ENCODE measurements at regions not wholly inside any gene's neighbourhood (a gene's known extent, or its start where the extent isn't known, plus 50 kb on each side); places are given as distances from the start of the nearest gene placed in this dataset.
"Not testable (repeated sequence)": the region's sequence is repeated elsewhere in the genome, so short reads cannot be mapped to it uniquely, and the experiment has no call there.

DNA sequence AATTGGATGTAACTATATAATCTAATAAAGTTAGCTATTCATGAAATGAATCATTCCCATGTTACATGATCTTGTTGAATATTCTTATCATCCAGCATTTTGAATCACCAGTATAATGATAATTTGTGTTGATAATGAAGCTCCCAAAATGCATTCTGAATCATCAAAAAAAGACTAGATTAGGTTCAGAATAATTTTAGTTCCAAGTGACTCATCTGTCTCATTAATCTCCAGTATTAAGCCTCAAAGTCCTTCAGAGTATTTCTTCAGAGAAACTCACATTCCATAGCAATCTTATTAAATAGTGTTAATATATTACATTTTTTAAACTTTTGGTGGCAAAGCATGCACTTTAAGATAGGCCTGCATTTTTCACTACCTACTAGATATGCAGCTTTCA, 207.5 kb downstream of the SLITRK5 start:
- no peak for DNase-seq

DNA sequence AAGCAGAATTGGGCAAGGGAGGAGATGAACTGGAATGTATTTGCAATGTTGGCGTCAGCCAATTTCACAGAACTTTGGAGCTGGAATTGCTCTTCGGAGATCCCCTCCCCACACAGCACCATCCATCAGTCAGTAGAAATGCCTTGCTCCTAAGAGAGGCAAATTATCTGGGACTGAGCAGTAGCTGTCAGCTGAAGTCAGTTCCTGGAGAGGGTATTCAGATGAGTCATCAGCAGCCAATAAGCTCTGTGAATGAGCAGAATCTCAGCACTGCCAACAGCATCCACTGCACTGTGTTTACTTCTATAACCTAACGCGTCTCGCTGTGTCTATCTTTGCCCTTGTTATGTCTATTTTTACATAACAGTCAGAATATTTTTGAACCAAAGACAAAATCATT, 213.7 kb downstream of the SLITRK5 start:
- peak; percentile 3 to 43 for DNase-seq

DNA sequence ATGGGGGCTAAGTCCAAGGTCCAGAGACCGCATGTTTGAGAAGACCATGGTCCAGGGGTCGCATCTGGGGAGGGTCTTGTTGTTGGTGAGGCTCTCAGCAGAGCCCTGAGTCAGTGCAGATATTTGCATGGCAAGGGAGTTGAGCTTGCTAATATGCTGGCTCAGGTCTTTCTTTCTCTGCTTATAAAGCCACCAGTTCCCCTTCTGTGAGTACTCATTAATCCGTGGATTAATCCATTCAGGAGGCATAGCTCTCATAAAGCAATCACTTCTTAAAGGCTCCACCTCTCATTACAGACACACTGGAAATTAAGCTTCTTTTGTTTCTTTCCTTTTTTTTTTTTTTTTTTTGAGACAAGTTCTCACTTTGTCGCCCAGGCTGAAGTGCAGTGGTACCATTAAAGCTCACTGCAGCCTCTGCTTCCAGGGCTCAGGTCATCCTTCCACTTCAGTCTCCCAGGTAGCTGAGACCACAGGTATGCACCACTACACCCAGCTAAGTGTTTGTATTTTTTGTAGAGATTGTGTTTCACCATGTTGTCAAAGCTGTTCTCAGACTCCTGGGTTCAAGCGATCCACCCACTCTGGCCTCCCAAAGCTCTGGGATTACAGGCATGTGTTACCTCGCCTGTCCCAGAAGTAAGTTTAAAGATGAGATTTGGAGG, 216.4 kb downstream of the SLITRK5 start:
- no peak for DNase-seq

DNA sequence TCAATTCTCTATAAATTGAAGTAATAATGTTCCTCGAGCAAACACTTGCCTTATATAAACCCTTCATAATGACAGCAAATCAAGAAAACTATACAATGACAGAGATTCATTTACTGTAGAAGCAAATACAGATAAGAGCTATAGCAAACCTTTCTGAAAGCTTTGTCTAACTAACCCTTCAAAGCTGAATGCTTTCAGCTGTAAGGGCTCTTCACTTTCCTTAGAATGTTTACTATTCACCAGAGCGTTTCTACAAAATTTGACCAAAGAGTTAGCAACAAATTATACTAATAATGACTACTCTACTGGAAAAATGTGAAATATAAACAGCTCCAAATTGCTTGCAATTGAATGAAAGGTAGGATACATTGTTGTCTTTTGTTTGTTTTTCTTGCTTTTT, 218.1 kb downstream of the SLITRK5 start:
- no peak for DNase-seq

DNA sequence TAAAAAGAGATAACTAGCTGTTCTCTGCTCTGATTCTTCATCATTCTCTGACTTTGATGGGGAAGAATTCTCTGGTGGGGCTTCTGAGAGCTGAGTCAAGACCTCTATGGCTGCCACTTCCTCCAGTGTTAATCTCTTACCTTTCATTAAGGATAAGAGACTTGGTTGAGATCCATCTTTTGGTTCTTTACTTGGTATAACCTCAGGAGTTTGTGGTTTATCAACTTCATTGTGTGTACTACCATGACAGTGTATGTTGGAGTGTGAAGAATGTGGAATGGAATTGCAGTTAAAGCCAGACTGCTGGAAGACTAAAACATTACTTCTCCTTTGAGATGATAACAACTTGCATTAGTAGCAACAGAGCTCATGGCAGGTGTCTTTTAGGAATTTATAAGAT, 222.0 kb downstream of the SLITRK5 start:
- DNase-seq: no peak

DNA sequence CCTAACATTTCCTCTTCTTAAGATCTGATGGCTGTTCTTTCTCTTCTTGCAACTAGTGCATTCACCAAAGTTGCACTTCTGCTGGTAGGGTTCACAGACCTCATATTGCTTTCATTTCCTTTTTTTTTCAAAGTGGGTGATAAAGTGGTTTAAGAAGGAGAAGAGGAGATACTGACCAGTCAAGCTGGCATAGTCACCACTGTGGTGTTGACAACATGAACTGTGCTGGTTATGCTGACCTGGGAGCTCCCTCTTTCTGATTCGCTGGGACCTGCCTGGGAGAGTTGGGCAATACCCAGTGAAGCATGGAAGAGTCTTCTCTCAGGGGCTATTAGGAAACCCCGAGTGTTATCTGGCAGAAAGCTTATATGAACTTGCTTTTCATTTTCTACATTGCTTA, 222.9 kb downstream of the SLITRK5 start:
- no peak for DNase-seq

DNA sequence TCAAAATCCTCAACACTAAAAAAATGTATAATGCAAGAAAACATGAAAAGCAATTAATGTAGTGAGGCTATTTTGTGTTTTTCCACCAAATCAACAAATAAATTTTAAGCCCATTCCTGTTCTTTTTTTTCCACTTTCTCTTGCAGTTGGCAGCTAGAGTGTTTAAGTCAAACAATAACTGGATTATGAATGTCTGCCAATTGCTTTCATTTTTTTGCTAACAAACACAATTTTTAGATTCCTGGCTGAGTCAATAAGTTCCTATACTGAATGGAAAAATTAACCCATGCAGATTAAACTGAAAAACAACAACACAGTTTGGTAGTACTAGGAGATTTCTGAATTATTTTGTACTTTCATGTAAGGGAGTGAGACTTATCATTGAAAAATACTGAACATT, 232.4 kb downstream of the SLITRK5 start:
- no peak for DNase-seq

DNA sequence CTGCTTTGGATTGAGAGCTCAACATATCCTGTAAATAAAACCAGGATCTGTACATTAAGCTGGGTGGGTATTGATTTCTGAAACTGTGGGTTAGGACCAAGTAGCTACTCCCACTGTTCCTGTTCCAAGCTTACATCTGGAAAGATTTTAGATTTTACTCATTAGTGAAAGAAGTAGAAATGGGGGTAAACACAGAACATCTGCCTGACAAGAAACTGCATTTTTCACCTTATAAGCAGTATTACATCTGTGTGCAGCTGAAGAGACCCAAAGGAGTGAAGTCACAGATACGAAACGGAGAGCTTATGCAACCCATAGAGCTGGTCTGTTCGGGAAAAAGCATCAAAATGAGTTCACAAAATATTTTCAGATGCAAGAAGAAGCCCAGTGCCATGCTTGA, 235.2 kb downstream of the SLITRK5 start:
- no peak for DNase-seq

DNA sequence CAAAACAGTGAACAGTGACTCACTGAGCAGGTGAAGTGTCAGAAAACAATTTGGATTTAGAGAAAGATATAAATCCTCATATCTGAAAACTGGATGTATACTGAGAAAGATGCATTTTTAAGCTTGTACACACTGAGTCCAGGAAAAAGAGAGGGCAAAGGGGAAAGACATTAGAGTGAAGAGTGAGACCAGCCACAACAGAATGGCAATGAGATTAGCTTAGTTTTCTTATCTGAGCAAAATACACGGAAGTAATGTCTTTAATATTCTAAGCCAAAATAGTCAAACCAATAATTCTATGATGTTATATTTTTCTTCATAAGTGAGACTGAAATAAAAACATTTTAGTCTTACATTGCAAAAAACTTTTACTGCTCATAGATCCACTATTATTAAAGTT, 236.0 kb downstream of the SLITRK5 start:
- no peak for DNase-seq

DNA sequence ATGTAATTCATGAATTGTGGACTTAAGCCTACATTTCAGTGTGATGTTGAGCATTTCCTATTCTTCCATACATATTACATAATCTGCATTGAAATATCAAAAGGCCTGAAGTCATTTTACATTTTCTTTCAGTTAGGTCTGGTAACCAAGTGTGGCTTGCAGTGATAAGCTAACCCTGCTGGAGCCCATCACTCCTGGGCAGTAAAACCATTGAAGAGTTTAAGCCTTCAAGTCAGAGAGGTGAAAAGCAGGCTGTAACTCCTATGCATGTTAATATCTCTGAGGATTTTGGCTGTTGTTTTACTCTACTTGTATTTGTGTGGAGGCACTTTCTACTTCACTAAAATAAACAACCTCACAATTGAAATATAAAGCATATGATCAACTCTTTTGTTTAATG, 248.8 kb downstream of the SLITRK5 start:
- DNase-seq: no peak

DNA sequence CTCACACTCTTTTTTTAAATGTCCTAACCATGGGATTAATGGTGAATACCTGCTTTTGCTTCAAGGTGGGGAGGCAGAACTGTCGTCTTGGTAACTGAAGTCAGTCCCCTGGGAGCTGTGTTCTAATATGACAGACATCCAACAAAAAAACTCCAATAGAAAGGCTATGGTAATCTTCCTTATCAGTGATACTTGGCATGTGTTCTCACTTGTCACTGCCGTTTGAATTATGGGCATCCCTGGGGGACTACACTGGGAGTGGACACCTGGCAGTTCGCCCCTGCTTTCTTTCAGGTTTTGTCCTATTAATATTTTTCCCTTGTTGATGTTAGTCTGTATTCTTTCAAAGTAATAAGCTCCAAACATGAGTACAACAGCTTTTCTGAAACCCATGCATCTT, 252.6 kb downstream of the SLITRK5 start:
- DNase-seq: no peak

DNA sequence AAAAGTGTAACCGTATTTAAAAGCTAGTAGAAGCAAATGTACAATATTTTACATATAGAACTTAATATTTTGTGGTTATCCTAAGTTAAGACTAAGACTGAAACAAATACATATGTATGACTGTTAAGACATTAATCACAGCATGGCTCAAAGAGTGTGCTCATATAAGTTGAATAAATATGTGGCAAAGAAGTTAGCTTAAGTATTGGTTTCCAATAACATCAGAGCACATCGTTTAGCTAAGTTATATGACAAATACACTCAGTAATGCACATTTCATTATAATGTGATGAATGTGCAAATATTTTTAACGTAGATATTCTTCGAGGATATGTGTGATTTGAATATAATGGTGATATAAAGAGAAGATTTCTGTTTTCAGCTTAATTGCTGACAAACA, 253.8 kb downstream of the SLITRK5 start:
- no peak for DNase-seq

DNA sequence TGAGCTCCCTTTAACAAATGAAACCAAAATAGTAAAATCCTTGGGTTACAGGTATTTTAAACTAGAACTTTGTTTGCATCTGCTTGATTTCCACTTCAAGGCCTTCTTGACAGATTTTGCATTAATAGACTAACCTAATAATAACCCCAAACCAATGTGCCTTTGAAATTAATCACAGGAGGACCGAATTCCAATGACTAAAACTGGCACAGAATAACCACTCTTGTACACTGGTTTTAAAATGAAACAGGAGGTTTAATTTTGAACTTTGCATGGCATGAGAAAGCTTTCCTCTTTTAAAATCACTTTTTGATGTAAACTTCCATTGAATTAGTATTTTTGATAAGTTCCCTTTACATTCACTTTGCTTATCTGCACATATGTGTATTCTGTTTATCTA, 269.6 kb downstream of the SLITRK5 start:
- no peak for DNase-seq

DNA sequence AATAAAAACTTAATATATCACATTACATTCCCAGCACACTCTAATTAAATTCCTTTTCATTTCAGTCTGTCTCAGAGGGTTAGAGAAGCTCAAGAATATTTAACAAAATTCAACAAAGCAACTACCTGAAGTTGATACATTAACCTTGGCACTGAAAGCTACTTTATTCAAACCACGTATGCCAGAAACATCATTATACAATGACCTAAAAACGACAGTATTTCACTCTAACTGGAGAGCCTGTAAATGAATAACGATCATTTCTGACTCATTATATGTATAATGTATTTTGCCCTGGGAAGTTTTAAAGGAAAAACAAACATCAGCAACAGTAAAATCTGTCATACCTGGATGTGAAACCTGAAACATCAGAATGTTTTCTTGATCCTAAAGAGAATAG, 270.1 kb downstream of the SLITRK5 start:
- DNase-seq: no peak

DNA sequence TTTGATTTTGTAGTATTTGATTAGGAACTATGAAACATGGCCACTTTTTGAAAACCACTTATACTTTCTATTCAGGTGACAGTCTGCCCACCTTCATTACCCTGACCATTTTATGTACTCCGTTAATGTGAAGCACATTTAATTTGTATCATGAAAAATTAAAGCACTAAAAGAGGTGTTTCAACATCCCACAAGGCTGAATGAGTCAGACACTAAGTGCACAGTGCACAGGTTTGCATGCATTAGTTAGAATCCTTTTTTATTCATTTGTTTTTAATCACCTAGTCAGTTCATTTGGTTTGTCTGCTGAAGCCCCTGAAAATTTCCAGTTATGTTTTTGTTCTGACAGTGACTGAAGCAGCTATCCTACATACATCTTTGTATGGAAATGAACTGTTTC, 271.0 kb downstream of the SLITRK5 start:
- DNase-seq: no peak

DNA sequence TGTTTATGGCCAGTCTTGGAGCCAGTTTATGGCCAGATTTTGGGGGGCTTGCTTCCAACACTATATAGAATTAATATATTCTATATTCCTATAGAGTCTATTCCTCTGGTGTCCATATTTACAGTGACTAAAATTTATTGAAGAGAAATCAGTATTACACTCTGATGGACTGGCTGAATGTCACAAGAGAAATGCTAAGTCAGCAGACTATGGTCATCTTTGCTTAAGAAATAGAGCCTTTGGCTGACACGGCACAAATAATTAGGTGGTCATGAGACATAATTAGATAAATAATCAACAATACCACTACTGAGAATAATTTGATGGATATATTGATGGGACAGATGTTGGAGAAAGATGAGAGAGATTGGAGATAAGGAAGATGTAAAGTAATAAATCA, 272.9 kb downstream of the SLITRK5 start:
- DNase-seq: no peak

DNA sequence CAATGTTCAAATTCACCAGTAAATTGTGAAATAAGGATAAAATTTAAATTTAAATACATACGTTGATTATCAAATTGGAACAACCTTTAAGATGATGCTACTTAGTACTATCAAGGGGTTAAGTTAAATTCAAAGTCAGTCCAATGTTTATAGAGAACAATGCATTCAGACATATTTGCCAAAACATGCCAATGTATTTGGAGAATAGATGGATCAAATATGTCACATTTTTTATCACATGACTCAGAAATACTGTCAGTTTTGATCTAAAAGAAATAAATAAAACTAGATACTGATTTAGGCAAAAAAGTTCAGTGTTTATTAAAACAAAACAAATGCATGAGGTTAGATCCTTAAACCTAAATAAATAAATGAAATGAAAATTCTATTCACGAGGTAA, 281.2 kb downstream of the SLITRK5 start:
- DNase-seq: no peak

DNA sequence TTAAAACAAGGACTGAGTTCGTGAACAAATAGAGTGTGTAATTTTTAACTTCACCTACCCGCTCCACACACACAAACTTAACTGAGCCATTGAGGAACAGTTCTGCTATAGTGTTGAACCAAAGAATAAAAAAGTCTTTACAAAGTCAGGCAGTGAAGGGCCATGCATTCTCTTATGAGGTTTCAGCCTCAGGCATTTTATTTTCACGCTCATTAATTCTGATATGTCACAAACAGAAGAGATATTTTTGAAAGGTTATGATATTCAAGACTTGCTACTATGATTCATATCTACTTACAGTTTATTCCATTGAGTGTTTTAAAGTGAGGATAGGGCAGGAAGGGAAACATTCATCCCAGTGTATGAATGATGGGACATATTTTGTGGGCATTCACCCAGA, 282.2 kb downstream of the SLITRK5 start:
- DNase-seq: no peak

DNA sequence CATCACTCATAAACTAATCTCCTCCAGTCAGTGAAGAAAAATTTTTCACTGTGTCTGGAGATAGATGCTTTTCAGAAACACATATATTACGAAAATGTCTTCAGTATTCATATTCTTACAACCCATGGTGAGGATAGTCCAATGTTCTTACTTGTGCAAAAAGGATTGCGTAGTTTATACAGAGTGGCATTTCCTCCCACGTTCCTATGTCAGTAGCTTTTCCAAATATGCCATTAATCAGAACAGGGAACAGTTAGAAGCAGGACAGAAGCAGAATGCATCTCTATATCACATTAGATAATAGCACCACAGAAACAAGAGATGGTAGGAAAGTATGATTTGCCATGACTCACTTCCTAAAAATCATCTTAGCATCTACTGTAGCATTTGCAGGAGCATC, 282.9 kb downstream of the SLITRK5 start:
- DNase-seq: no peak

DNA sequence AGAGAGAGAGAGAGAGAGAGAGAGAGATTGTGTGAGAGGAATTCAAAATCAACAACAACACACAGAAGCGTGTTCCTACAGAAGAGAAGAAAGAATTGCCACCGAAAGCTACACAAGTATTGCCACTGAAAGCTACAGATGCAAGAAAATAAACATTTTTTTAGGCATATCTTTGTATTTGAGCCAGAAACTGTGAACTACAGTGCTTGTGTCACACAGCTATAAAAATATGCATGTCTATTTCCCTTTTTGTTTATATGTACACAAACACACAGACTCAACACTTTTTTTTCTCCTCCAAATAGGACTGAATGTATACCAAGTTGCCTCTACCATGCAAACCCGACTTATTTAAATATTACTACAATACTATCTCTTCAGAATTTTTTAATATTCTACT, 290.4 kb downstream of the SLITRK5 start:
- no peak for DNase-seq

DNA sequence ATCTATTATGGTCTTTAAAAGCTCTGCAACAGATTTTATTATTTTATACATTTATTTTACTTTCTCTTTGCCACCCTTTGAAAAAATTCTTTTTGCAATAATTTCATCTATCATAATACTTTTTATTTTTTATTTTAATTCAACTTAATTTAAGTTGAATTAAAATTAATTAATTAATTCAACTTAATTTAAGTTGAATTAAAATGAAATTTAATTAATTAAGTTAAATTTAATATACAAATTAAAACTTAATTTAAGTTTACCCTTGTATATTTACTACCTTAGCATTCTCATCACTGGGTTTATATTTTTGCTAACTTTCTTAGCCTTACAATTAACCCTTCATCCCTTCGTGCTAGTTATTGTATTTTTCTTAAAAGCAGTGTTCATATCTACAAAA, 301.4 kb downstream of the SLITRK5 start:
- no peak for DNase-seq

DNA sequence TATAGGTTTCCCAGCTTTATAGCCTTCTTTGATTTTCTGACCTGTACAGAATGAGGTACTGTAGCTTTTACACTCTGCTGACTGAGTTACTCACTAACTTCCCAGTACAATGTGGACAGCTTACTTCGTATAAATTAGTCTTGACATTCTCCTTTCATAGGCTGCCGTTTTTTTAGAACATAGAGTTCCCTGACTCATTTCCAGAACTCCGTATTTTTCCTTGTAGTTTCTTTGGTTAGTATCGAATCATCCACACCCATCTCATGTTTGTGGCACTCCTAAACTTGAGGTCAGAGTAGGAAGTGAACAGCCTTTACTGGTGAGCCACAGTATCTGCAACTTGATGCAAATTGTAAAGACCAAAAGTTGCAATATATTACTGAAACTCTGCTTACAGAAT, 303.9 kb downstream of the SLITRK5 start:
- no peak for DNase-seq

DNA sequence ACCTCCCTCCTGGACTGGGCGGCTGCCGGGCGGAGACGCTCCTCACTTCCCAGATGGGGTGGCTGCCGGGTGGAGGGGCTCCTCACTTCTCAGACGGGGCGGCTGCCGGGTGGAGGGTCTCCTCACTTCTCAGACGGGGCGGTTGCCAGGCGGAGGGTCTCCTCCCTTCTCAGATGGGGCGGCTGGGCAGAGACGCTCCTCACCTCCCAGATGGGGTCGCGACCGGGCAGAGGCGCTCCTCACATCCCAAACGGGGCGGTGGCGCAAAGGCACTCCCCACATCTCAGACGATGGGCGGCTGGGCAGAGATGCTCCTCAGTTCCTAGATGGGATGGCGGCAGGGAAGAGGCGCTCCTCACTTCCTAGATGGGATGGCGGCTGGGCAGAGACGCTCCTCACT, 305.5 kb downstream of the SLITRK5 start:
- not testable (repeated sequence) for DNase-seq

DNA sequence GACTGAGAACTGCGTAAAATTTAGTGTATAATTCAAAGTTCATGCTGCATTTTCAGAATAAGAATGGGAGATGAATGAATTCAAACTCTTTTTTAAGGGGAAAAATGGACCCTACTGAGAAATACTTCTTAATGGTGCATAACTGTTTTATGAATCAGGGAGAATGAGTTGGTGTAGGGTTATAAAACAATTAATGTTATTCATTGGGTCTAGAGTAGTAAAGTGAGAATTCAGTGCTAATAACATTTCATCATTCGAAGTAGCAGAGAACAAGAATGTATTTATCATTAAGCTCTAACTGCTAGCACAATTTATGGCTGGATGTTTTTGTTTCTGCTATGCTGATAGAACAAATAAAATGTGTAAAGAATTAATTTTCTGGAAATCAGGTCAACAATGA, 310.2 kb downstream of the SLITRK5 start:
- DNase-seq: no peak

DNA sequence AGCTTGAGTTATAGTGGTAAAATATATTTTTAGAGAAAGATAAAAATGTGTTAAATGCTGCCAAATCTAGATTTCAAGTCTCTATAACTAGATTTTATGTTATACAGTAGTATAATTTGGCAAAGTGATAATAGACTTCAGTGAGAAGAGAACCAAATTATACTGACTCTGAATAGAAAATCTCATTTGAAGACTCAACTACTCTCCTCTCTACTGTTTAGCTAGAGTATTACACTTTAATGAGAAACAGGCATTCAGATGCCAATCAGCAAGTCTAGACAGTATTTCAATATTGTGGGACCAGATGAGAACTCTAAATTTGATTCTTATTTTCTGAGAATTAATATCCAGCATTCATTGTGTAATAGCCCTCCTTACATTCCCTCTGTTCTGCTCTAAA, 311.2 kb downstream of the SLITRK5 start:
- no peak for DNase-seq
